GF-D8 (cell line): ENCODE measurements at regions not wholly inside any gene's neighbourhood (a gene's known extent, or its start where the extent isn't known, plus 50 kb on each side); places are given as distances from the start of the nearest gene placed in this dataset.

Experiments
- DNase-seq: peaks from one replicate; lab custom pipeline; 2025; lab: John Stamatoyannopoulos, UW

DNA sequence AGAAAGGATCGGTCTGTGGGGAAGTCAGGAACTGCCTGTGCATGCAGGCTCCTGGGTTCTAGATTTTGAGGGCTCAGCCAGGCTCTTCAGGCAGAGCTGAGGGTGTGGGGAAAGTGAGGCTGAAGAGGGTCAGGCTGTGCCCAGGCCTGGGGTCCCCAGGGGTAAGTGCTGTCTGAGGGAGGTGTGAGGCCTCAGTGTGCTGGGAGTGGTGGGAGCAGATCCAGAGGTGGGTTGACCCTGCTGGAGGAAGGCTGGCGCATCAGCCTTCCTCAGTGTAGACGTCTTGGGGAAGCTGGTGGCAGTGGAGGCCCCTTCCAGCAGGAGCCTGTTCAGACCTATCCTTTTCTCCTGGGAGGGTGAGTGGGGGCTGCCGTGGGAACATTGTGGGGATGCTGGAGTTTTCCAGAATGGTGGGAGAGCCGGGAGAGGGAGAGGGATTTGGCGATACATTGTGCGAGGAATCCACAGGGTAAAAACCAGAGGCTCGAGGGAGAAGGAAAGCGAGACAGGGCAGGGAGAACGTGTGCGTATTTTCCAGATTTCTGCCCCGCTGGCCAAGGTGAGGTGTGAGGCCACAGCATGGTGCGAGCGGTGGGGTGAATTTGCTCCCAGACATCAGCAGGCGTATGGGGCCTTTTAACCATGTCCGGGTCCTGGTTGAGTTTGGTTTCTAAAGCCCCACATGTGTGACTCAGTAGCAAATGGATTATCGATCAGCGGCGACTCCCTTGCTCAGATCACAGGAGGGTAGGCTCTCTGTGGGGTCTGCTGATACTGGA, 237.7 kb downstream of the TEX29 start:
- DNase-seq, result no peak

DNA sequence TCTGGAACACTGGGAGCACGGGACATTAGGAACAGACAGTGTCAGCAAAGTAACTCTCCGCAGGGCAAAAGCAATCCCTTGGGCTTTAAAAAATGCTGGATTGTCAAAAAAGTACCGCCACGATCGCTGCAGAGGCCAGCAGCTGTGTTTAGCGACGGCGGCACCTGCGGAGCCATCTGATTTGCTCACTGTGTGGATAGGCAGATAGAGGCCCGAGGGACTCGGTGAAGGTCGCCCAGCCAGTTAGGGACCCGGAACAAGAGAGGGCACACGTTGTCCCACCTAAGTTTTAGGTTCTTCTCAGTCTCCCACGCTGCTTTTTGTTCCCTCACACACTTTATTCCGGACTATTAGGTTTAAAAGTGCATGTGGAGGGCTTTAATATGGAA, 238.3 kb downstream of the TEX29 start:
- no peak for DNase-seq

DNA sequence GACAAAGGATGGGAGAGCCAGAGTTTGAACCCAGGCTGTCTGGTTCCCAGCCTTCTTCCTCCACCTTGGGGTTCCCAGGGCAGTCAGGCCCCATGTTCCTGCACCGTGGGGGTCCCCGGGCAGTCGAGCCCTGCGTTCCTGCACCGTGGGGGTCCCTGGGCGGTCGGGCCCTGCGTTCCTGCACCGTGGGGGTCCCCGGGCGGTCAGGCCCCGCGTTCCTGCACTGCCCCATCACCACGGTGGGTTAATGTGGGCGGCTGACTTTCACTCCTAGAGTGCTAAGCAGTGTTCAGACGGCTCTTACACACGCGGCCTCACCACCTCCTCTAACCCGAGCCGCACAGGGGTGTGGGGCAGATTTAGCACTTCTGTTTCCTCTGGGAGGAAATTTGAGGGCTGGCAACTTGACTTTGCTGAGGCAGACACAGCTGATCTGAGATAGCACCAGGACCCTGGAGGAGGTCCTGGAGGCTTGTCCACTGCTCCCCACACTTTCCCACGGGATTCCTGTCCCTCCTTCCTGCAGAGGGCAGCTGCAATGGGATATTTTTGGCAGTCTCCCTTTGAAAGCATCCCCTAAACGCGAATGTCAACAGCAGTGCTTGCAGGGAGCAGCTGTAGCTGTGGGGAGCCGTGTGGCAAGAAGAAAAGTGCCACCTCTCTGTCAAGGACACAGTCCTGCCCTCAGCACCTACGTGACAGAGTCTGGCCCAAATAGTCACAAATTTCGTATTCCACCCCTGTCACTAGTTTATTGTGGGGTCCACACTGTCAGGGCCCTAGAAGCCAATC, 239.4 kb downstream of the TEX29 start:
- DNase-seq, result no peak

DNA sequence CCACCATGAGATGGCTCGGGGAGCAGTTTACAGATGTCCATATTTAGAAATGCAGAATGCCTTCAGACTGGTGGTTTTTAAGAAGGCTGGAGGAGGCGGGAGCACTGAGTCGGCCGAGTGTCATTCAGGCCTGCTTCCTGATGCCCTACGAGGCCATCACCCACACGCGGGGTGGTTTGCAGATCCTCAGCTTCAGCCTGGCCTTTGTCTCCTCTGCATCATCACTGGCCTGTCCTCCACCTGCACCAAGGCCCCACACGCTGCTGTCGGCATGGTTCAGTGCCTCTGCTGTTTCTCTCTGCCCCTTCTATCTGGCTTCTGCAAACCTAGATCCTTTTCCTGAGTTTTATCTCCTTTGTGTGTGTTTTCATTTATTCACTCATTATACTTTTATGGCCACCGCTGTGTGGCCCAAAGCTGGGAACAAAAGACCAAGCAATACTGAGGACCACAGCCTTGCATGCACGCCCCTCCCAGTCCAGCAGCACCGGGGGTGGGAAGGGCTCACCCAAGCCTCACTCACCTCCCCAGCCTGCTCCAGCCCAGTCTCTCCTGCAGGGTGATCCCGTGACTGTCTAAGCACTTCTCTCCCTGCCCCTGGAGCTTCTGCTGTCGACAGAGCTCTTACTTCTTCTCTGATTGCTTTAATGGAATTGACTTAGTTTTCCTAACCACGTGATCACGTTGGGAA, 240.8 kb downstream of the TEX29 start:
- DNase-seq, result no peak

DNA sequence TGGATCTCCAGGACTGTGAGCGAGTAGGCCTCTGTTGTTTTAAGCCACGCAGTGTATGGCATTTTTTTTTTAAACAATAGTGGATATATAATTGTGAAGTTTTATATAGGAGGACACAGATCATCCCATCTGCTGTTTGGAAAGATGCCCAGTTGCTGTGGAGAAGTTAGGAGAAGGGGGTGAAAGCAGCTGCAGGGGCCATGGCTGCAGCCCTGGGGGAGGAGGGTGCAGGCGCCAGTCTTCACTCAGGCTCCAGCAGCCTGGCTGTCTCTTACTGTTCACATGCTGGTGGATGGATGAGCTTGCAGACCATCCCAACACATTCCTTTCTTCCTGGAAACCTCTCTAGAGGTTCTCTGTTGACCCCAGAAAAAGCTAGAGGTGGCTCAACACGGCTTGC, 242.3 kb downstream of the TEX29 start:
- DNase-seq, result no peak

GRCh38 chr13:111564606-111565005, 244.2 kb downstream of the TEX29 start:
- no peak for DNase-seq

DNA sequence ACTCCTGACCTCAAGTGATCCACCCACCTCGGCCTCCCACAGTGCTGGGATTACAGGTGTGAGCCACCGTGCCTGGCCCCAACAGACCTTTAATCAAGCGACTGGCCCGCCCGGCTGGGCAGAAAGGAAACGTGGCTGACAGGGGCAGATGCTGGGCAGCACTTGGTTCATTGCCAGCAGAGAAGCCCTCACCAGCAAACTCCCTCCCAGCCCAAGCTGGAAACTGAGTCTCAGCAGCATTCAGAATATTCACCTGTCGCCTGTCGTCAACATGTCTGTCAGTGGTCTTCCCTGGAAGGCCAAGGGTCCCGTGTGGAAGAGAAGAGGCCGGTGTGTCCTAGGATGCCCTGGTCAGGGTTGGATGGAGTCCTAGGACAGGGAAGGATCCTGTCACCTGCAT, 245.0 kb downstream of the TEX29 start:
- no peak for DNase-seq

GRCh38 chr13:111566567-111566966, 246.1 kb downstream of the TEX29 start:
- DNase-seq, result no peak

- DNase-seq, result no peak
Observed at GRCh38 chr13:111567637-111568036, 247.2 kb downstream of the TEX29 start.

DNA sequence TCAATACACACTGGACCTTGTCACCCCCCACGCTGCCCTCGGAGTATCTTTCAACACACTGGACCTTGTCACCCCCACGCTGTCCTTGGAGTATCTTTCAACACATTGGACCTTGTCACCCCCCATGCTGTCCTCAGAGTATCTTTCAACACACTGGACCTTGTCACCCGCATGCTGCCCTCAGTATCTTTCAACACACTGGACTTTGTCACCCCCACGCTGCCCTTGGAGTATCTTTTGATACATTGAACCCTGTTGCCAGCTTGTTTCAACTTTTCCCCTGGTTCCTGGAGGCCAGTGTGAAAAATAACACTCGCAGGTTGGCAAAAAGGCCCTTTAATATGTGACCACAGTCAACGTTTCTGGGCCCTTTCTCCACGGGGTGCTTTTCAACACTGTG, 247.8 kb downstream of the TEX29 start:
- no peak for DNase-seq

GRCh38 chr13:111570911-111571310, 250.5 kb downstream of the TEX29 start:
- DNase-seq, result no peak

DNA sequence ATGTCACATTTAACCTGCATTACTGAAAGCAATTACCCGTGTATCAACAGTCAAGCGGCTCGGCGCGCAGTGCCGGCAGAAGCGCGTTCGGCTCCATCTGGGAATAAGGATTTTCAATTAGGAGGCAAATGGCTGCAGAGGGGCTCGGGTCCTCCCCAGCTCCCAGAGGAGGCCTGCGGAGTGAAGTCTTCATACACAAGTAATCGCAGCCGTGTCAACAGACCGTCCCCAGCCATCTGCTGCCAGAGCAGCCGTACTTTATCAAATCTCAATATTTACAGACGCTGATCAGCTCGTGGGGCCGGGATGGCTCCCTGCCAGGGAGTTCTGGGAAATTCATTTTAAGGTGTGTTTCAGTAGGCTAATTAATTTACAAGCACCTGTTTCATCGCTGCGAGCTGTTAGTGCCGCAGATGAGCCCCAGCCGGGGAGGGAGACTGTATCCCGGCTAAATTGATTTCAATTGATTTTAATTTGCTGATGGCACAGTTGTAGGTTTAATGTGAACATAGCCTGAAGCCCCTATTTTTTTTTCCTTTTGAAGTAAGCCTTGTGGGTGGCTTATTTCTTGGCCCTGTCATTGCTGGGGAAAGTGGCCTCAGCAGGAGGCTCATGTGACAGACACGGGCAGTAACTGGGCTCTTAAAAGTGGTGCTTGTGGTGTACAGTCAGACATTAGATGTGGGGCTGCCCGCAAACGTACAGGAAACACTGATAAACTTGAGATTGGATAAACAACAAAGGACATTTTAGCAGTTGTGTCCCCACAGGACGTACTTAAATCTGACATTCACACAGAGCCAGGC, 252.7 kb downstream of the TEX29 start:
- no peak for DNase-seq

- DNase-seq, result no peak
Observed at GRCh38 chr13:111573801-111574200, 253.4 kb downstream of the TEX29 start.

- DNase-seq, result no peak
Observed at GRCh38 chr13:111575276-111575675, 254.8 kb downstream of the TEX29 start.

GRCh38 chr13:111575719-111576118, 255.3 kb downstream of the TEX29 start:
- no peak for DNase-seq

DNA sequence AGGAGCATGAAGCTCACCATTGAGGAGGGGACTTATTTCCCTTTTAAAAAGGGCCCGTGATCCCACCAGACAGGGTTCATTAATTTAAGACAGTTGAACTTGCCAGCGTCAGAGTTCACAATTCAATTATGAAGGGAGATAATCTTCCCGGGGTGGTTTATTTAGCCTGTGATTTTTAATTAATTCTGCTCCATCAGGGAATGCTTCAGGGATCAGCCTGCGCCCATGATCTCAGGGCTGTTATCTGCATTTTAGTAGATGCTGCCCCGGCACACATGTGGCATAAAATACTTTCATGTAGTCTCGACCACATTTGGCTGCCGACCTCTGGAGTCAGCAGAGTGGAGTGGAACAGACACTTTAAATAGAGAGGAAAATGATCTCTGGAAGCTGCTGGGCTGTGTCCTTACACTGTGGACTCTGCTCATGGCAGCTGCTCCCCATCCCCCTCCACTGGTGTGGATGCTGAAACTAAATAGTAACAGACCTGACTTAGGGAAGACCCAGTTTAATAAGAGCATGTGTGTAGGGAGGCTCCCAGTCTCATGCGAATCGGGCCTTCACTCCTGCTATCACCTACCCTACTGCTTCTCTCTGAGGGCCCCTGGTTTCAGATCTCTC, 256.9 kb downstream of the TEX29 start:
- no peak for DNase-seq

- no peak for DNase-seq
Observed at GRCh38 chr13:111577956-111578605, 257.6 kb downstream of the TEX29 start.

DNA sequence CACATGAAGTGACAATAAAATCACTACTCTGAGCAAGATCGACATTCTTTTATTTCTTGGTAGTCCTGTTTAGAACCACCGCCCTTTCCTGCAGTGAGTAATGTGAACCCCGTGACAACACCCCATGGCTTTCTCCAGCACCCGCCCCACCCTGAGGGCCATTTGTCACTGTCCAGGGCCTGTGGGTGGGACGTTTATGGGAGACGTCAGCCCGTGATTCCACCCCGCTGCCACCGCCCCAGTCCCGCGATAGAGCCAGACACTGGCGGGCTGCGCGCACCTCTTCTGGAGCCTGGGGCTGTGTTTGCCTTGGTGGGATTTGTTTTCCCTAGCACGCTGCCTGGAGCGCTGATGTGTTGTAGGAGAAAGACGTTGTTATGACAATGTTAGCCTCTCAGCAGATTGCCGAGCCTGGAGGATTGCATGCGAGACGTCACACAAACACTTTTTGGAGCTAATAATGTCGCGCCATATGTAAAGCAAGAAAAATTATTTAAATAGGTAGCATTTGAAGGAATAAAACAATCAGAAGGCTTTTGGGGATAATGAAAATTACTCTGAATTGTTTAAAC, 263.7 kb downstream of the TEX29 start:
- no peak for DNase-seq

DNA sequence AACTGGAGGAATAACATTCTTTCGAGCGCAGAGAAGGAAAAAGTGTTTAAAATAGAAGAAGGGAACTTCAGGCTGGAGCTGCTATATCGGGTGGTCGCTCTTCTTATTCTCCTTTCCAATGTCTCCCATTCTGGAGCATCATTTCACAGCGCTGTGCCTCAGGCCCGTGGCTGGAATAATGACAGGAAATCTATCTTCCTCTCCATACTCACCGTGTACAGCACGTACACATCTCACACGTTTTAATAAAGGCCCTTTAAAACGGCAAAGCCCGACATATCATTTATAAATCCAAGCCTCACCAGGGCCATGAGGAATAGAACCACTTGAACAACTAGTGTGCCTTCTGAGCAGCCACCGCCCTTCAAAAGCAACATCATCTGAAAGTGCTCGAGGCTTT, 264.4 kb downstream of the TEX29 start:
- DNase-seq, result no peak

GRCh38 chr13:111586291-111586690, 265.8 kb downstream of the TEX29 start:
- DNase-seq, result no peak

DNA sequence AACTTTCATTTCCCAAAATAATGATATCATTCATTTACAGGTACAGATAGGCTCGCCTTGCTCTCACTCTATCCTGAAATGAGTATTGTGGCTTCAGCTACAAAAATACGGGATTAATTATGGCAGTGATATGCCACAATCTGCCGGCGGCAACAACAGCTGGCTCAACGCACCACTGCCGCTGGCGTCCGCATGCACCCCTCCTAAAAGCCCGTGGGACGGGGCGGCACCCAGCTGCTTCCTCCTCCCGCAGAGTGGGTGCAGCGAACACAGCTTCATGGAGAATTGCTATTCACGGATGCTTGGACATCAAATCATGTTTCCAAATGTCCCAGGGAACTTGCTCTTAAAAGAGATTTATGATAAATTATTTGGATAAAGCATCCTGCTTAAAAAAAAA, 266.8 kb downstream of the TEX29 start:
- no peak for DNase-seq
